ENCODE measurements at regions not wholly inside any gene's neighbourhood (a gene's known extent, or its start where the extent isn't known, plus 50 kb on each side); places are given as distances from the start of the nearest gene placed in this dataset.
"Not testable (repeated sequence)": the region's sequence is repeated elsewhere in the genome, so short reads cannot be mapped to it uniquely, and the experiment has no call there.

DNA sequence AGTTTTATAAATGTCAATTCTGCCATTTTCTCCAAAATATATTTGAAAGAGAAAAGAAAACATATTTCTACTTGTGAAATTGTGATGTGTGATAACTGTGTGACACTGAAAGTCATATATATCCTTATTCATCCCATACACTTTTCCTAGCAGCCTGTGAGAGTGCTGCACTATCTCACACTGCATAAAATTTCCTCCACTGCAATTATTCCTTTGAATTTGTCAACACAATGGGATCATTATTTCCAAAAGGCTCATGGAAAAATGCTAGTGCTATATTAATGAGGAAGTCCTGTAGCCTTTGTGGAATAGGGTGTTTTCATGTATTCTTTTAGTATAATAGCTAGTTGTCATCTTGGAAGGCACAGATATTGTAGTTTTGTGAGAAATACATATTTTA is 504.1 kb downstream of the RPL10L start:
- no peak for DNase-seq

DNA sequence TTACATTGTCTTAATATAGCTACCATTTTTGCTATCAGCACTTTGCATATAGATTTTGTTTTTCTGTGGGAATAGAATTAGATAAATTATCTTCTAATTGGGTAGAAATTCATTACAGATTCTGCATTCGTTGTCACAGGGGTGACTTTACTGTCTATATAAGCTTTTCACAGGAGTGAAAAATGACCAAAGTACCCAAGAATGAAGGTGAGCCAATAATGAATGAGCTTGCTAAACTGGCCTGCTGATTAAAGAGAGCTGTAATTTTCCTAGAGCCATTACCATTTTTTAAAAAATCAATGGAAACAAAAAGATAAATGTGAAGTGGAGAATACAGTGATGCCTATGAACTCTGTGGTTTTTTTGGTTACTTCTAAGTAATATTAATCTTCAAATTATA is 504.6 kb downstream of the RPL10L start:
- no peak for DNase-seq

DNA sequence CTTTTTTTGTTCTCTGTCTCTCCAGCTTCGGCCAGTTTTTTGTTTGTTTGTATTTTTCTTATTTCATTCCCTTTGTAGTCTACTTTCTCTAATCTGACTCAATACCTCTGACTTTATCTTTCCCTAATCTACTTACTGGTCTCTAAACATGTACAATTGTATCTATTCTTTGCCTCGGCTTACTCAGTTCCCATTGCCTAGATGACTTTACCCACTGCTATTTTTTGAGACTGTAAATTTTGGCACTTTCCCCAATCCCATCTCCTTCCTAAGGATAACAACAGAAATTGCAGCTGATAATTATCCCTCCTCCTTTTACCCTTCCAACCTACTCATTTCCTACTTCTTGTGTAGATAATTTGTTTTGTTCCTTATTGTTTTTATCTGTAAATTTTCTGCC is 511.1 kb downstream of the RPL10L start:
- no peak for DNase-seq

DNA sequence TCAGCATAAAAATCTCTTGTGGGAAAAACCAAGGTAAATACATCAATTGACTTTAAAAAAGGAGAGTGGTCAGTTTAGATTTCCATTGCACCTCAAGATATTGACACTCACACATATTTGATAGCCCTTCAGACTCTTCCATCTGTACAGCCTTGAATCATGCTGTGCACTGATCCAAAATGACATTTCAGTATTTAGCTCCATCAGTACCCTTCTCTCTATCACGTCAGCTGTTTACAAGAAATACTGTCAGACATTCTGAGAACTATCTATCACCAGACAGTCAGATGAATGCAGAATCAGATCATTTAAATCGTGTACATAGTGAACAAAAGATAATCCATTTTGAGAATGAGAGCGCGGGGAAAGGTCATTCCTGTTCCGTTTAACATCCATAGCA is 511.9 kb downstream of the RPL10L start:
- DNase-seq, result no peak

DNA sequence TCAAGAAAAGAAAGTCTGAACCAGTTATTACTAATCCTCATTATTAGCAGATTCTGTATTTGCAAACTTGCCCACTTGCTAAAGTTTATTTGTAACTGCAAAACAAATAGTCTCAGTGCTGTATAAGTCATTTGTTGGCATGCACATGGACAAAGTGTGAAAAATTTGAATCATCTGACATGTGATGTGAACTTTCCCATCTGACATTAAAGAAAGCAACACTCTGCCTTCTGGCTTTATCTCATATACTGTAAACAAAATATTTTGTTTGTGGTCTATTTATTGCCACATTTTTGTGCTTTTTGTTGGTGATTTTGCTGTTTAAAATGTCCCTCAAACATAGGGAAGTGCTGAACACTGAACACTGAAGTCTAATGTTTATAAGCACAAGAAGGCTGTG is 513.8 kb downstream of the RPL10L start:
- DNase-seq, result no peak

DNA sequence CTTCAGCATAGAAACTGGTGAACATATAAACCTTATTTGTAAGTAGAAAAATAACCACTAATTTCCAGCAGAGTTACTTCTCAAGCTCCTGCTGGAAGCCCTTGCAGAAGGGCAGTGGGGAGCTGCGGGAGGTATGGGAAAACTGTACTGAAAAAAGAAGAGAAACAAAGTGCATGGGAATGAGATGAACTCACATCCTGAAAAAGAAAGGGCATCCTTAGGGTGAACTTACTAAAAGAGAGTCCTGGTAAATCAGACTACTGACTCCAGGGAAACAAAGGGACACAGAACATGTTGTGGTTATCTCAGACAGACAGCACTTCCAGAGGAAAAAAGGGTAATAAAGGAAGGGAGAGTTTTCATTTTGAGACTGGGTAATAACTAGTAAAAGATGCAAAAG is 515.1 kb downstream of the RPL10L start:
- DNase-seq, result no peak

DNA sequence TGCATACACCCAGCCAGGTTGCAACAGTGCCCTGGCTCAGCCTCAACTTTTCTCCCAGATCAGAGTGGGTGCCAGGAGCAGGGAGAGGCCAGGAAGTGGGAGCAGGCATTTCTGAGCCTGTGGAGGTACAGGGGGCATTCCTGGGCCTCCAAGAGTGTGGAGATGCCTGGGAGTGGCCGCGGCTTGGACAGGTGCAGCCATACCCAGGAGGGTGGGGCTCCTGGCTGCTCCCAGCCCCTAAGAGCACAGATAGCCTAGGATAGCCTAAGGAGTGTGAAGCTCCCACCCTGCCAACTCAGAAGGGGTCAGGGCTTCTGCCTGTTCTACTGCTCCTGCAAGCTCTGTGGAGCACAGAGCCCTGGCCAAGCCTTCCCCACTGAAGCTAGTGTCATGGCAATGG is 543.4 kb downstream of the RPL10L start:
- DNase-seq, result no peak

DNA sequence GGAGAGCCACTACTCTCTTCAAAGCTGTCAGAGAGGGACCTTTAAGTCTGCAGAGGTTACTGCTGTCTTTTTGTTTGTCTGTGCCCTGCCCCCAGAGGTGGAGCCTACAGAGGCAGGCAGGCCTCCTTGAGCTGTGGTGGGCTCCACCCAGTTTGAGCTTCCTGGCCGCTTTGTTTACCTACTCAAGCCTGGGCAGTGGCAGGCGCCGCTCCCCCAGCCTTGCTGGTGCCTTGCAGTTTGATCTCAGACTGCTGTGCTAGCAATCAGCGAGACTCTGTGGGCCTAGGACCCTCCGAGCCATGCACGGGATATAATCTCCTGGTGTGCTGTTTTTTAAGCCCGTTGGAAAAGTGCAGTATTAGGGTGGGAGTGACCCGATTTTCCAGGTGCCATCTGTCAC is 550.7 kb downstream of the RPL10L start:
- DNase-seq, result not testable (repeated sequence)

DNA sequence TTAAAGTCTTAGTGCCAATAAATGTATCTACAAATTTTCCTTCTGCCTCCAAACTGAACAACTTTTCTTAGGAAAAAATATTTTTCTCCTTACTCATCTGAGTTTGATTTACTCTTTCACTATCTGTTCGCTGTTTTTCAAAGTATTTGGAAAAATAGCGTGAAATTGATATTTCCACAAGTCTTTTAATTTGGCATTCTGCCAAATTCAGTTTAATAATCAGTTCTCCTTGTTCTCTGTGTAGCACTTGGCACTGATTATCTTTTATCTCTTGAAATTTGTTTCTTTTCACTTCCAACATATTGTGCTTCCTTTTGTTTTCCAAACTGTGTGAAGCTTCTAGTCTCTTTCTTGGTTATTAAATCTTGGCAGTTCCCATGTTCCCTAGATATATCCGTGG is 559.8 kb downstream of the RPL10L start:
- no peak for DNase-seq

DNA sequence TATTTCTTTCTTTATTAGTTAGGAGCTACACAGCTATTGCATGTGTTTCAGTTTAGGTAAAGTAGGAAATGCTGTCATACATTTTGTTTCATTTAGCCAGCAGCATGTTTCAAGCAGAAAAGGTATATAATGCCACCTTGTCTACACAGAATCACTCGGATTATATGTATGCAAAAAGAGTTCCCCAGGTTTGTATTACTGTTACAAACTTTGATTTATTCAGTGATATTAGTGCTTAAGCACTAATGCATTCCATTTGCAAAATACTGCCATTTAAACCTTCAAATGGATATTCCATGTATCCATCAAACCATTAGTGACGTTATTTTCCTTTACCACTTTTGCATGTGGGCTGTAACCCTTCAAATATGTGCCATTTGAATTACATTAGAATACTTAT is 564.0 kb downstream of the RPL10L start:
- DNase-seq, result no peak

DNA sequence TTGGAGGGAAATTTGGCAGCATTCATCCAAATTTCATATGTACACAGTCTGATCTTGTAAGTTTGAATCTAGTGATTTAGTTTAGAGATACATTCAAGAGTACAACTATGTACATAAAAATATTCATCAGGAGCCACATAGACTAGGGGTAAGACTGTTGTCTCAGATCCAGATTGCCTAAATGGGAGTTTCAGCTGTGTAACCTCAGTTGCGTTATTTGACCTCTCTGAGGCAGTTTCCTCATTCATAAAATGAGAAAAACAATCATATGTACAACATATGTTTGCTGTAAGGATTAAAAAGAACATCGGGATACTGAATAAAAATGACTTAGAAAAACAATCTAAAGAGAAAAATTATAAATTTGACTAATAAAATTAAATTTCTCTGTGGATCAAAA is 577.5 kb downstream of the RPL10L start:
- no peak for DNase-seq

DNA sequence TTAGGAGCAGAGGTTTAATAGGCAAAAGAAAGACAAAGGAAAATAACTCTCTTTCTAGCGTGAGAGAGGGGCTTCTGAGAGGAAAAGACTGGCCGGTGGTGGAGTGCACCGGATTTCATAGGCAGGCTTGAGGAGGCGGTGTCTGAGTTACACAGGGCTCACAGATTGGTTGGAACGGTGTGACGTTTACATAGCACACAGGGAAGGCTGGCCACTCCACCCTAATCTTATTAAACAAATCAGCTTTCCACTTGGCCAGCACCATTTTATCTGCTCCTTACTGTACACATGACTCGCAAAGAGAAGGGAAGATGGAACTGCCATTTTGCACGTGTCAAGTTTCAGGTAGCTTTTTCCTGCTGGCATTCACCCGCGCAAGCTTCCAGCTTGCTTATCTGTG is 587.7 kb downstream of the RPL10L start:
- DNase-seq, result no peak

DNA sequence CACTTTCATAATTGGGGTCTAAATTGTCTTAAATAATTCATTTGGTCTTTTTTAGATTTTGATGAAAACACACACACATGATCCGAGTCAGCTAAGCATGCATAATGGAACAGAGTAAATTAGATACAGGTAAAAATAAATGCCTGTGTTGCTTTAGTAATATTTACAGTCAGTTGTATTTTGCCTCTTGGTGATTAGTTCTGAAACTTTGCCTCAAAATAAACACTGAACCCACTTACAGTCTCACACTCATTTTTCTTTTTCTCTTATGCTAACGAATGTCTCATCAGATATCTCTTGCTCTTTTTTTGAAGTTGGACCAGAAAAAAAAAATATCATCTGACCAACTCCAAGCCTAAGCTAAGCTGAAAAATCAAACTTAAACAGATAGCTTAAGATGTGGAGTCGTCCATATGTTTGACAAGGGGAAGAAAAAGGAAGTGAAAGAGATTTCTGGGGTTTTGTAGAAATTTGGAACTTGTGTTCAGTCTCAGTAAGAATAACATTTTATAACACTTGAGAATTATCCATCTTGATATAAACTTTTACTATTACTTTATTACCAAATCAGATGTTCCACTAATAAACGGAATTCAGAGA is 592.5 kb downstream of the RPL10L start:
- no peak for DNase-seq

DNA sequence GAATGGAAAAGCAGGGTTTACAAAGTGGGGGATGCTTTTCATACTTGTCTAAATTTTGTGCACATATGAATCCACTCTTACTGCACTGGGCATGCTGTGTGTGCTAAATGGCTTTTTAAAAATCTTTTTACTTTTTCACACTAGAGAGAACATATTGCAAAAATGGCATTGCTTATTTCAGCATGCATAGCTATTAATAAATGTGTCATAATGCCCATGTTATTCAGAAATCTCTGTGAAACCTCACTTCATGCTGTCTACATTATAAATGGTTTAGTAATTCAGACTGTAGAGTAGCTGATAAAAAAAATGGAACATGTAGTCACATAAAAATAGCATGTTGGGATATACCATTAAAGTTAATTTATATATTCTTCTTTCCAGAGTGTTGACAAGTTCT is 593.8 kb downstream of the RPL10L start:
- DNase-seq, result no peak

DNA sequence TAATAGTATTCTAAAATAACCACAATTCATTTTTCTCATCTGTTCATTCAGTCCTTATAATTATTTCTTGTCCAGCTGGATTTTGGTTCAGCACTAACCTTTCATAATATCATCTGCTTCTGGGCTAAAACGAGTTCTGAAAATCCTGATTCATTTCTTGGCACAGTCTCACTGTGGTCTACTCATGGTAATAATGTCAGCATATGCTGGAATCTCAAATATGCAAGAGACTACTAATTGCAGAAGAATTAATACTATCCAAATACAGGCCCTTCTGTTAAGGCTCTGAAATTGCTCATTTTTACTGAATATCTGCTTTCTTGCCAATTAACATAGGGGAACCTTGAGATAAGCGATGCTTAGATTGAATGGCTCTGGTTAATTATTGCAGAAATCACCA is 597.1 kb downstream of the RPL10L start:
- no peak for DNase-seq

DNA sequence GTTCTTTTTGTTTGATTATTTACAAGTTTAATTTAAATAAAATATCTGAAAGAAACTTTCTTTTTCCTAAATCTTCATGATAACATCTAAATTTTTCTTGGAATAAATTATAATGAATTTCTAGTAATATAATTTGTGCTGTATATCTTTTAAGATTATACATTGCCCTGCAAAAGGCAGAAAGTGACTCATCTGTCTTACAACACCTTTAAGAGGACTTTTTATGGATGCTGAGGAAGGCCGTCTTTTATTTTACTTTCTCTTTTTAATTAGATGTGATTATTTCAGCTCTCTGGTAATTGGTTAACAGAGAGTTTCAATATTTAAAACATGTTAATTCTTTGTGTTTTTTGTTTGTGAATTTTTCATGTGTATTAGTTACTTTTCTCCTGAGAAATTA is 598.4 kb downstream of the RPL10L start:
- no peak for DNase-seq

DNA sequence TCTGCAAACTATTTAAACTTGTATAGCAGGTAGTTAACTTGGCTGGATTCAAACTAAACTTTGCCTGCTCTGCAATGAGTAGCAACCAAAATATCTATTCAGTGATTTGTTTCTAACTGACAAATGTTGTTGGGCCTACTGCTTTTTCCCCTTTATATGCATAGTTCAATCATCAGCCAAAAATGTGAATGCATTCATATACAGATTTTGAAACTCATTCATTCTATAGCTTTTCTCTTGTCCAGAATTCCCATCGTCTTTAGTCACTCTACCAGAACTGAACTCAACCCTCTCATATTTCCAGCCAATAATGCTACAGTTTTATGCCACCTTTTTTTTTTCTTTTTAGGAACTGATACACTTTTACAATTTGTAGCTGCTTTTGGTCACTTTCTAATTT is 599.8 kb downstream of the RPL10L start:
- no peak for DNase-seq

DNA sequence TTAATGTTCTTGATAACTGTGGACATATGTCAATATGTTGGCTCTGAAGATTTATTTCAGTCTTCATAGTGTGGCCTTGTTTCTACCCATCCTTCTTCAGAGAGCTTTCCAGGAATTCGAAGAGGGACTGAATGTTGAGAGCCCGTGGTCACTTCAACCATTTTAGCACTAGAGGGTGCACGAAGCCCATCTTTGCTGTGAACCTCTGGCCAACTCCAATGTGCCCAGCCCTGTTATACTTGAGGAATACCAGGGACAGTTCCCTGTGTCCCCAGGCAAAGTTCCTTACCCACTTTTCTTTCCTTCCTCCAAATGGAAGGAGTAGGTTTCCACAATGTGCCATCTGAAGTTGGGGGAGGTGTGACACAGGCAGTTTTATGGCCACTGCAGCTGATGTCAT is 603.5 kb downstream of the RPL10L start:
- no peak for DNase-seq

DNA sequence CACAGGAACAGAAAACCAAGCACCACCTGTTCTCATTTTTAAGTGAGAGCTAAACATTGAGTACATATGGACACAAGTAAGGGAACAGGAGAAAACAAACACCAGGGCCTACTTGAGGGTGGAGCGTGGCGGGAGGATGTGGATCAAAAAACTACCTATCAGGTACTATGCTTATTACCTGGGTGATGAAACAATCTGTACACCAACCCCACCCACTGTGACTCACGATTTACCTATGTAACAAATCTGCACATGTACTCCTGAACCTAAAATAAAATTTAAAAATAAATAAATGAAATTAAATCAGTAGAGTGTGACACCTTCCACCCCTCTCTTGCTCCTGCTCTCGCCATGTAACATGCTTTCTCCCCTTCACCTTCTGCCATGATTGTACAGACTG is 615.5 kb downstream of the RPL10L start:
- no peak for DNase-seq

DNA sequence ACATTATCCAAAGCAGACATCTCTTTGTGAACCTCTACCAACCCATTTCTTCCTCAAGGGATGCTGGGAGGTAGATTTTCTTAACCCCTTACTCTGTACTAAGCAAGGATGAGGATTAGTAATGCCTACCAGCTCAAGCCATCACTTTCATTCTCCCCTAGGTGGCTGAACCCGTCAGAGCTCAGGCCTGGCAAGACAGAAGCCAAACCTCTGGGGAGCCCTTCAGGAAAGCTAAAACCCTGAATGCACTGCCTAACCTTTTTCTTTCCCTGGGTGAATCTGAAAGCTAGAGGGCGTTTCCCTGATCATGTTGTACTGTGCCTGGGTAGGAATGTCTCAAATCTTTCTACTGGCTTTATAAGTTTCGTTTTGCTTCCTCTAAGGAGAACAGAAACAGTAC is 617.3 kb downstream of the RPL10L start:
- DNase-seq, result no peak

DNA sequence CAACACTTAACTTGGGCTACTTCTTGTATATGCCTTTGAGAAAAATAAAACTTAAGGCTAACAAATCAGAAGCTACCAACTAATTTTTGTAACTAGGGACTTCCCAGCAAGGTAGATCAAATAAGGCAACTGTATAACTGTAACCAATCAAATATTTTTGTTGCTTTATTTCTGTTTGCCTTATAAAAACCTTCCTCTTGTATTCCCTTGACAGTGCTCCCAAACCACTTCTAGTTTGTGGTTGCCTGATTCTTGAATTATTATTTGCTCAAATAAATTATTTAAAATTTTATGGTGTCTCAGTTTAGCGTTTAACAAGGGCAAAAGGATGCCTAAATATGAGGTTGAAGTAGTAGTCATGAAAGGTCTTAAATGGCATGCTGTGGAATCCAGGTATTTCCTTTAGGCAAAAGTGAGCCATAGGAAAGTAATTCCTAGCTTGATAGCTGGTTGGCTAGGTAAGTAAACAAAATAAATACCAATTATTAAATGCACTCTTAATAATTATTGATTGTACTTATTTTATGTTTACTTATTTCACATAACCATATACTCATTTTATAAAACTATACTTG is 632.6 kb downstream of the RPL10L start:
- no peak for DNase-seq

DNA sequence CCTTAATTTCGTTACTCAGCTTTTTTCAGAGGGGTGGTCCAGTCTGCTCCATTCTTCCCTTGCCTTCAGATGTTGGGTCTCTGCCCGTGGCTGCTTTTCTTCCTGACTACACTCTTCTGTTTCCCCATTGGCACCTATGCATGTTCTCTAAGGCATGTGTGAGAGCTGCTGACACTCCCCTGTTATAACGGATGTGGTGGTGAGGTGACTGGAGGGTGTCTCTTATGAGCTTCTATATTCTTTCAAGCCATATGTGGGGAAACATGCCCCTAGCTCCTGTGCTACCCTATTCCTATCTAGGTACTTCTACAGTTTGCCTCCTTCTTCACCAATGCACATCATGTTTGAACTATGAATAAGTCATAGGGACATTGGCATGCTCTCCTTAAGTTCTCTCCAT is 643.2 kb downstream of the RPL10L start:
- no peak for DNase-seq

DNA sequence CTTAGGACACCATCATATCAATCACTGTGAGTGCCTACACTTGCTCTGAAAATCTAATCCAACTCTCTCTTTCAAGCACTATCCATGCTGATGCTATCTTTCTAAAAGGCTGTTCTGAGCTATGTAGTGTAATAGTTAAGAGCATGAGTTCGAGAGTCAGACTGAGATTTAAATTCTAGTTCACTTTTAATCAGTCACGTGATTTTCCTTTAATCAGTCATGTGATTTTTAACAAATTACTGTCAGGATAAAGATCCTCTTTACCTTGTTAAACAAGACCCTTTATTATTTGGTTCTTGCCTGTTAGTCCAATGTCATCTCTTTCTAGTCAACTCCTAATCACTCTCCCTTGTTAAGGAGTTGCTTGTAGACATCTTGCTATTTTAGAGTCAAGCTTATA is 653.0 kb downstream of the RPL10L start:
- DNase-seq, result no peak

DNA sequence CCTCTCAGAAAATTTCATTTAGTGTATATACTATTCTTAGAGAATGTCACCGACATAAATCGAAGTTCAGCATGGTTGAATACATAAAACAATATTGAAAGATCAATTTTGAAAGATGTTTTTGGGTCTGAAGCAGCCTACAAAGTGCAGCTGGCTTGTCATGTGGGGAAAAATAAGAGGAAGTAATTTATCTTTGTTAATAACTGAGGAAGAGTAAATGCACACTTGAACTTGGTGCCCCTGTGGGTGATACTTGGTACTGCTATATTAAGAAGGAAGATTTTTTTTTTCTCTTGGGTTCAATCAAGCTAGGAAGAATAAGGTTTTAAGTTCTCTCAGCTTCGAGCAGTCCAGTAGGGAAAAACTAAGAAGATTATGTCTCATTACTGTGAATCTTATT is 661.3 kb downstream of the RPL10L start:
- DNase-seq, result no peak

DNA sequence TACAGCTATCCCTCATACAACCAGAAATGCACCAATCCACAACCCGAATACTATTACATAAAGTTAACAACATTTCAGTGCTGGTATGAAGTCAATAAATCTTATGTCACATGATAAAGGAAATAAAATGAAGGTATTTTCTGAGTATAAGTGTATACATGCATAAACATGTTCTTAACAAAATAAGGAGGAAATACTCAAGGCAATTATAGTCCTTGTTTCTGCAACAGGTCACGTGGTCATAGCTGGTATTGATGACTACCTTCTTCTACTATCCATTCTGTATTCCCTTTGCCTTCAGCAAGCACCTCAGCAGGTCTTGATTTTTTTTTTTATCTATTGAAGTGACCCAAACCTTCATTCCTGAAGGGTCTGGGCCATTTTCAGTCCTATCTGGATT is 675.6 kb downstream of the RPL10L start:
- DNase-seq, result no peak

DNA sequence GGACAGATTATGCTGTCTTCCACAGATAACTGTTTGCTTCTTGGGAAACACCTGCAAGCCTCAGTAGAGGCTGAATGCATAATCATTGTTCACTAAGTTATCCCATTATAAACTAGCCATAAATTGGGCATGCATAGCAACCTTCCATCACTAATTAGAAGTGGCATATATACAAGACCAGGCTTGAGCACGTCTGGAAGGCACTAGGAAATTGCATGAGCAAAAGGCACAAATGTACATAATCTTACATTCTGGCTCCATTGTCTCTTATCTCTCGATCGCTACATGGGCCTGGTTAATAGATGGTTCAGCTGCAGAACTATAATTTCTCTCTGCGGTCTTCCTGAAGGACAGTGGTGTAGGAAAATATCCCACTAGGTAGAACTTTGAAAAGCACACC is 679.2 kb downstream of the RPL10L start:
- no peak for DNase-seq

Measured in KG1 (cell line).